ENCODE measurements at regions not wholly inside any gene's neighbourhood (a gene's known extent, or its start where the extent isn't known, plus 50 kb on each side); places are given as distances from the start of the nearest gene placed in this dataset.
A peak's percentile ranks its signal among the peaks of the same experiment; 100 is the strongest.

DNA sequence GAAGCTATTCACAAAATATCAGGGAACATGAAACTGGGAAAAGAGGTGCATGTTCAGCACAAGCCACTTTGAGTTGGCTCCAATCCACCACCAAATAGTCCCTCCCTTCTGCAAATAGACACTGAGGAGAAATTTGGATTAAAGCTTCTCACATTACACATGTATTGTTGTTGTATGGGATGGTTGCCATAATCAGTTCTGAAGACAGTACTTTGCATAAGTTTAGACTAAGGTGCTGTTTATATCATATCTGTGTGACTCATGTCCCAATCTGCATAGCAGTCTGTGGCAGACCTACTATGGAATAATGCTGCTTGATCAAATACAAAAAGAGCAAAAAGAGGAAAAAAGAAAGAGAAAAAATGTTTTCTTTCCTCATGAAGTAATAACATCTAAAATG is 376.7 kb upstream of the DDI1 start:
- ATAC-seq (no peak), DNase-seq (ENCODE audit: low spot score) (no peak)

DNA sequence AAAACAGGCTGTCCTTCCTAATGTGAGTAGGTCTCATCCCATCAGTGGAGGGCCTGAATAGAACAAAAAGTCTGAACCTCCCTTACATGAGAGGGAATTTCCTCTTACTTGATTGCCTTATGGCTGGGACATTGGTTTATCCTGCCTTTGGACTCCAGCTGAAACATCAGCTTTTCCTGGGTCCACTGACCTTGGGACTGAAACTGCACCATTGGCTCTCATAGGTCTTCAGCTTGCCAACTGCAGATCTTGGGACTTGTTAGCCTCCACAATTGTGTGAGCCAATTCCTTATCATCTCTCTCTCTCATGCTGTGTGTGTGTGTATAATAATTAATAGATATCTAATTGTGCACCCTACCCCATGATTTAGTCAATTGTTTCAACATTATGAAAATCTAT is 375.3 kb upstream of the DDI1 start:
- ATAC-seq, result peak; percentile 32
- DNase-seq (ENCODE audit: low spot score), result no peak

DNA sequence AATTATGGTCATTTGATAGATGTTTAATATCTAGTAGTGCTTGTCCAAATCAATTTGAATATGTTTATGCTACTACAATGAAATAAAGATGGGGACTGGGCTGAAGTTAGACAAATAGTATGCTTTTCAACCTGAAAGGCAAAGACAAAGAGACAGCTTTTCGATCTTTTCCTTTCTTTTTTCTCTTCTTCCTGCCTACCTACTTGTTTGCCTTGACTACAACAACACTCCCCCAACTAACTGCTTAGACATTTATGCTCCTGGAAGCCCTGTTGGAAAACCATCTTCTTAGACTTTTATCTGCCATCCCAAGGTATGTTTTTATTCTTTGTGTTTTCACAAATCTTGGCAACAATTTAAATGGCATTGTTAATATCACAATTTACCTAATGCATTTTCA is 374.4 kb upstream of the DDI1 start:
- ATAC-seq (no peak), DNase-seq (ENCODE audit: low spot score) (no peak)

DNA sequence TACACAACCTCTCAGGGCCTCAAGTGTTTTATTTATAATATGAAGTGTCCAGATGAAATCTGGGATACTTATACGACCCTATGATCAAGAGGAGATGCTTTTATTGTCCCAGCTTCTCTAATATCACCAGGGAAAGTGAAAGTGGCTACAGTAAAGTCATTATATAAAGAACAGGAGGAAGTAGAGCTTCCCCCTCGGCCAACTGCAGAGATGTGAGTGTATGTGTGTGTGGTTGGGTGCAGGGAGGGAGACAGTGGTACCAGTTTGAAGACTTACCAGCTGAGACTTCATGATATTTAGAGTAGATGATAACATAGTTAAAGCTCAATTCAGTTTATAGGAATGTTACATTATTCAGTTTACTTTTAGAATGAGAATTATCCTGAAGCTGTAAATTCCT is 373.6 kb upstream of the DDI1 start:
- ATAC-seq (no peak), DNase-seq (ENCODE audit: low spot score) (no peak)

DNA sequence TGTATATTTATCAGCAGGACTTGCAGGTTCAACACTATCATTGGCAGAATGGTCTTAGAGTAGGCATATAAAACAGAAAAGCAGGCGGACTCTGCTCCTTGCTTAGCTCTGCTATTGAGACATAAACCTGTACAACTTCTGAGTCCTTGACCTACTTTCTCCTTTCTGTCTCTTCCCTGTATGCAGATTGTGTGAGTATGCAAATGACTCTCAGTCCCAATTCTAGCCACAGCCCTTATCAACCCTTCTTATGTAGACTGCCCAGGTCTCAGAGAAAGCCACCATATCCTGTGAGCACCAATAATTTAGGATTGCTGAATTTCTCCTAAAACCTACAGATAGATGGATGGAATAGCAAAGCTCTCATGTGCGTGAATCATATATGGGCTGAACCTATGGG is 367.6 kb upstream of the DDI1 start:
- DNase-seq (ENCODE audit: low spot score), result no peak
- no peak for ATAC-seq

DNA sequence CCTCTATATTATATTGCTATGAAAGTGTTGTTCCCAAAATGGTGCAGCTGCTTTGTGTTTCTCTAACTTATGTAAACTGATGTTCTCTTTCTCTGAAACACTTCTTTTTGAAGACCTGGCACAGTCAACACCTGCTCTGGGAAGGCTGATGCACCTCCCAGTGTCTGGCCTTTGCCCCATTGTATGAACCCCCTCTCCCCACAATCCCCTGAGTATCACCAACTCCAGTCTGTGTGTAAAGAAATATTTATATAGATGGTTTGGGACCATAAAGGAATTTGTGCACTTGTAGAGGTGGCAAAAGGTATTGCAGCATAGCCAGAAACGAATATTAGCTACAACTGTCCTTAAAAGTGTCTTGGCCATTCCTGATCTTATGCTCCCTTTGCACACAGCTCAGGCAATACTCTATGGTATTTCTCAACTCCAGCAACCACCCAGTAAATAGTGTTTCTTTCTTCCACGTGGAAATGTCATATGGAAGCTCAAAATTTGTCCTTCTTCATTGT is 365.2 kb upstream of the DDI1 start:
- no peak for ATAC-seq
- no peak for DNase-seq (ENCODE audit: low spot score)

DNA sequence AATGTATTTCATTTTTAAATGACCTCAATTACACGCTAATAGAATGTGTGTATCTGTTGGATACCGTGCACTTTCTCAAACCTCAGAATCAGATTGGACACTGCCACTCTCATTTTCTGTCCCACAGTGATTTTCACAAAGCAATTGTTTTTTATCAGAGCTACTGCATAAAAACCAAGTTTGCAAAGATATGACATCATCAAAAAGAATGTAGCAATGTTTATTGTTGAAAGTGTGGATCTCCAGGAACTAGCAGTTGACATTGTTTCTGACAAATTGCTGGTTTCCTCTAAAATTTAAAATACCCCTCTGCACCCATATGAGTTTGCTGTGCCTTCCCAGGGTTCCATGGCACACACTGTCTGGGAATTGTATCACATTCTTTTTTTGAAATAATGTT is 362.7 kb upstream of the DDI1 start:
- no peak for ATAC-seq

DNA sequence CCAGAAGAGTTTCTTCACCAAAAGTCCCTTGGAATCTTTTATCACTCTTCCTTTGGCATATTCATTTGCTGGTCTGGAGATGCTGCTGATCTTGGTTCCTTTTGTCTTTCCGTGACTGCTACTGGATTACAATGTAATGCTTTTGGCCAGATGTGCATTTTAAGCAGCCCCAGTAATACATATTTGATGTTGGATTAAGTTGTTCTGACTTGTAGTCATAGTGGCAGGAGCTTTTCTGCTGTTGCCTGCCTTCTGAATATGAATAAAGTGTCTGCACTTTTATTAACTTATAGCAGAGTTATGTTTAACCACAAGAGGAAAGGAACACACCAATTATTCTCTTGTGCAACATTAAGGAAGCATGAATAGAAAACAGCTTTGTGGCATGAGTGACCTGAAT is 360.0 kb upstream of the DDI1 start:
- DNase-seq (ENCODE audit: low spot score) (no peak), ATAC-seq (no peak)

More for the DNA sequence above, 362.7 kb upstream of the DDI1 start:
- no peak for DNase-seq (ENCODE audit: low spot score)

DNA sequence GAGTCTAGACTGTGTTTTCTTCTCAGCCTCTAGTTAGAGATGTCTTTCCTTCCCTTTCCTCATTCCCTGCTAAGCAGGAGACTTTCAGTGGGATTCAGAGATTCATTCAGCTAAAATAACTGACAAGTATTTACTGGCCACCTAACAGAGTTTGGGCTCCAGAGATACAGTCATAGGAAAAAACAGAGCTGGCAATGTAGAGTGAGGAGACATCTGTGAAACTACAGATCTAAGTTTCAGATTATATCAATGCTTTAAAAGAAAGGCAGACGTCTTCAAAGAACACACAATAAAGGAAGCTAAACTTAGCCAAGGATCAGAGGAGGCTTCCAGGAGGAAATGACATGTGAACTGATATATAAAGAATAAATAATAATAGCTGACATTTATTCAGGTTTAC is 355.6 kb upstream of the DDI1 start:
- DNase-seq (ENCODE audit: low spot score), result no peak
- no peak for ATAC-seq

DNA sequence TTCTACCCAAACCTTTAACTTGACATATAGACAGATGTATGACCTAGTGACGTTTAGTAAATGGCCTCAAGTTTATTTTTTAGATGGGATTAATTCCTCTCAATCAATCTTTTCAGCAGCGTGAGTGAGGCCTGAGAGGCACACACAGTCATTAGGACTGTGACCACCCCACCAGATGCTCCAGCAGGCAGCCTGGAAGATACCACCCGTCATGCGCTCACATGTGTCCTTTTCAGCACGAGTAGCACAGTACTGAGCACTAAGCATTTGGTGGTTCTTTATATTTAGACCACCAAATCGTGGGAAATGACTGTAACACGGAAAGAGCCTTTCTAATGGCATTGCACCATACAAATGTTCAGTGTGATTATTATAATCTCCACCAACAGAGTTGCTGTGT is 354.6 kb upstream of the DDI1 start:
- ATAC-seq, result no peak

DNA sequence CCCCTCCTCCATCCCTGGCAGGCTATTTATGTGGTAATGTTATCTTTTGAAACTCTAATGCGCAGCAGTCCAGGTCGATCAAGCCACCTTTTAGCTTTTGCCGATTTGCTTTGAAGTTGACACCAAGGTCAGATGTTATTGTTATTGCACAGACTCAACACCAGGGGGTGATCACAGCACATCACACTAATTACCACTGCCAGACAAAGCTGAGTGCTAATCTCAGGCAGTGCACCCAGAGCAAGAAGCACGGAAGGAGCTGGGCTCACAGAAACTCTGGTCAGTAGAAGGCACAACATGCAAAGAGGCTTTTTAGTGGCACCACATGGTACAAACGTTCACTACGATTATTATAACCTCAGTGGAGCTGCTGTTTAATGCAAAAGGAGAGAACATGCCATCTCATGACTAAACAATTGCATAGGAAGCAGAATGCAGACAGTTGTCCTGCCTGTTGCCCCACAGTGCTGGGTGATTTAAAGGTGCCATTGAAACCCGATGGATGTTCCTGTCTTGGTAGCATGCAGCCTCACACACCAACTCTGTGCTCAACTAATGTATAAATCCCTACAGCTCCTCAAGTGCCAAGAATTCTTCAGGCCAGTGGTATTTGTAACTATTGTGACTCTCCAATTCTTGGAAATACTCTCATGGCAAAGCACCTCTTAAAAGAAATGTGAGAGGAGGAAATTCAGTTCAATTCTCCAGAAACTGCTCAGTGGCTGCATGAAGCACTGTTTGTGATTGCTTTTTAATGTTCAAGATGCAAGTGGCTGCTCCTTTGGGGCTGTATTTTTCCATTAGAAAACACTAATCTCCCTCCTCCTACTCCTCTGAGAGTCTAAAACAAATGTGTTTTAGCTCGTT is 353.9 kb upstream of the DDI1 start:
- DNase-seq (ENCODE audit: low spot score) (no peak), ATAC-seq (peak; percentile 89)

More for the DNA sequence above, 354.6 kb upstream of the DDI1 start:
- DNase-seq (ENCODE audit: low spot score), result no peak

DNA sequence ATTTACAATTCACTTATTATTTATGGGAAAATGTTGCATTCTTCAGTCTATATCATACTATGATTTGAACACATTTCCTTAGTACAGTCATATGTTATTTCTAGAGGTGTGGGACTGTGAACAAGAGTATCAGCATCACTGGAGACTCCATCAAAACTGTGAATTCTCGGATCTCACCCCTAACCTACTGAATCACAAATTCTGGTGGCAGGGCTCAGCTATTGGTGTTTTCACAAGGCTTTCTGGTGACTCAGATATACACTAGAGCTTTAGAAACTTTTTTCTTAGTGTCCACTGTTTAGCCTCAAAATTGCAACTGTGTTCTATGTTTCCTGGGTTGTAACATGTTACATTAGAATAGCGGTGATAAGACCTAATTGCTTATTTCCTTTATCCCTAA is 352.9 kb upstream of the DDI1 start:
- DNase-seq (ENCODE audit: low spot score), result no peak
- ATAC-seq, result no peak

DNA sequence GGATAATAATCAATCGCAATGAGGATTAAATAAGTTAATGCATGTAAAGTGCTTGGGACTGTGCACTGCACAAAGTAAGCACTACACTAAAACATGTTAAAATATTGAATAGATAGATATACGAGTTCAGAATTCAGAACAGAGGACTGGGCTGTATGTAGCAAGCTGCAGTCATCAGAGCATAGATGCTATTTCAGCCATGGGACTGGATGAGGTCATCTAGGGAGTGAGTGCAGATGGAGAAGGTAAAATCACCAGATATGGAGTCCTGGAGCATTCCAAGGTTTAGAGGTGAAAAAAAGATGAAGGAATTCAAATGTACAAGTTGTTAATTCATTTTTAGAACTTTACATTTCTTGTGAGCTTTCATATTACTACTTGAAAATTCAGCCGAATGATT is 347.5 kb upstream of the DDI1 start:
- DNase-seq (ENCODE audit: low spot score) (no peak), ATAC-seq (no peak)

DNA sequence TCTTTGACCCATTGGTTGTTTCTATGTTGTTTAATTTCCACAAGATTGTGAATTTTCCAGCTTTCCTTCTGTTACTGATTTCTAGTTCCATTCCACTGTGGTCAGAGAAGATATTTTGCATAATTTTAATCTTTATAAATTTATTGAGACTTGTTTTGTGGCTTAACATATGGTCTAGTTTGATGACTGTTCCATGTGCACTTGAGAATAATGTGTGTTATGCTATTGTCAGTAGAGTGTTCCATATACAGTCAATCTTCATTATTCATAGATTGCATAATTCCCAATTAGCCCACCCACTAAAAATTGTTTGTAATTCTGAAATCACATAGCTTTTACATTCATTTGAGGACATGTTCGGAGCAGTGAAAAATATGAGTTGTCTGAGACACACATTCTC is 346.1 kb upstream of the DDI1 start:
- no peak for DNase-seq (ENCODE audit: low spot score)
- ATAC-seq, result no peak

DNA sequence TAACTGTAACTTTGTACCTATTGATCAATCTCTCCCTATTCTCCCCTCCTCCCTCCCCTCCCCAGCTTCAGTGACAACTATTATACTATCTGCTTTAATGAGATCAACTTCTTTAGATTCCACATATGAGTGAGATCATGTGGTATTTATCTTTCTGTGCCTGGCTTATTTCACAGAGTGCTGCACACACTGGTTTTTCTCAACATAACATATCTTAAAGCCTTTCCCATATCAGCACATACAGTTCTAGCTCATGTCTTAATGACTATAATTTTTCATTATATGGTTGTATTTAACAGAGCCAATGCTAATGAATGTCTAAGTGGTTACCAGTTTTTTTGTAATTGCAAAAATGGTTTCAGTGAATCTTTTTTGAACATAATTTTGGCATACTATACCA is 340.3 kb upstream of the DDI1 start:
- ATAC-seq, result no peak

DNA sequence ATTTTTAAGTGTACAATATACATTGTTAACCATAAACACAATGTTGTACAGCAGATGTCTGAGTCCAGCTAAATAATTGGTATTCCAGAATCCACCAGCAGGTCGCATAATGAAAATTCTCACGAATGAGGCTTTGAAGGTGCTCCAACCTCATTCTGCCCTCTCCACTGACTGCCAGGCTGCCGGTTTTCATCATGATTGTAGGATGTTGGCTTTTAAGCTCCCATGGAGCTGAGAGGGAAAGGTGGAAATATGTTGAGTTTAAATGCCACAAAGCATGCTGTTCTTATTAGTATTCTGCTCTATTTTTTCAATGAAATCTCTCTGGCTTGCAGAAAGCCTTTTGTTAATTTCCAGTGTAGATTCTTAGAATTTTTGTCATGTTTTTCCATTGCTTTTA is 337.2 kb upstream of the DDI1 start:
- DNase-seq (ENCODE audit: low spot score) (no peak), ATAC-seq (no peak)

More for the DNA sequence above, 340.3 kb upstream of the DDI1 start:
- no peak for DNase-seq (ENCODE audit: low spot score)

DNA sequence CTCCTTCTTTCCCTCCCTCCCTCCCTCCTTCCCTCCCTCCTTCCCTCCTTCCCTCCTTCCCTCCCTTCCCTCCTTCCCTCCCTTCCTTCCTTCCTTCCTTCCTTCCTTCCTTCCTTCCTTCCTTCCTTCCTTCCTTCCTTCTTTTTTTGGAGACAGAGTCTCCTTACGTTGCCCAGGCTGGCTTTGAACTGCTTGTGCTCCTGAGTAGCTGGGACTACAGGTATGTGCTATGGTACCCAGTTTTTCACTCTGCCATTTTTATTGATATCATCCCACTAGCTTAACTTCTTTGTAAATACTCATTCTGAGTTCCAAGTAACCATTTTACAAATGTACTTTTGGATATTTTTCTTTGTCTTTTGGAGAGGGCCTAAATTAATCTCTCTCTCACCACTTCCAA is 336.8 kb upstream of the DDI1 start:
- ATAC-seq (no peak), DNase-seq (ENCODE audit: low spot score) (no peak)

DNA sequence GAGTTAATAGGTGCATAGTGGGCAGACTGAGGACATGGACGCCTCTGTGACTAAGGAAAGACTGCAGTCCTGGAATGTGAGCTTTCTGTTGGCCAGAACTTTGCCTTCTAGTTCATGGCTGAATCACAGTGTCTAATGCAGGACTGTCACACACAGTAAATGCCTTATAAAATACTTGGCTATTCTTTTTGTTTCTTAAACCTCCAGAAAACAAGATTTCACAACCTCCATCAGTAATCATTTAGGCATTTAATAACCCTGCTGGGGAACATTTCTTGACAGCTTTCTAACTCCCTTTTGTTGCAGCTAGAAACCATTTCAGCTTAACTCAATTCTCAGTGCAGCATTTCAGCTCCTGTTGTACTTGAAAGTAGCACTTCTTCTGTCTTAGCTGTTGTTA is 335.8 kb upstream of the DDI1 start:
- ATAC-seq (no peak), DNase-seq (ENCODE audit: low spot score) (no peak)

DNA sequence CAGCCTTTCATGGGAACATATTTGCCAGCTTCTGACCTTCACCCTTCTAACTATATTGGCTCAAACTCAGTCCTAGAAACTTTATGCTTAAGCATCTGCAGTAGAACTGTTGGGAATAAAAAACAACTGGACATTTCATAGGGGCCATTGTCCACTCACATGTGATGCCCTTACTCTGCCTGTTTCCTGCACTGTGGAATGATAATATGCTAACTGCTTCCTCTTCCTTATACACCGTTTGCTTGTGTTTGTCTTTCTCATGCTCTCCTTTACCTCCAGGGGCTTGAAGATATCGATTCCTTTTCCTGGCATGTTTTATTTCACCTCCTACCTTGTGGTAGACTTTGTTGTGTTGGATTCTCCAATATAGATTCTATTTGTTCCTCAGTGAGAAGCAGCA is 333.0 kb upstream of the DDI1 start:
- DNase-seq (ENCODE audit: low spot score) (no peak), ATAC-seq (no peak)

DNA sequence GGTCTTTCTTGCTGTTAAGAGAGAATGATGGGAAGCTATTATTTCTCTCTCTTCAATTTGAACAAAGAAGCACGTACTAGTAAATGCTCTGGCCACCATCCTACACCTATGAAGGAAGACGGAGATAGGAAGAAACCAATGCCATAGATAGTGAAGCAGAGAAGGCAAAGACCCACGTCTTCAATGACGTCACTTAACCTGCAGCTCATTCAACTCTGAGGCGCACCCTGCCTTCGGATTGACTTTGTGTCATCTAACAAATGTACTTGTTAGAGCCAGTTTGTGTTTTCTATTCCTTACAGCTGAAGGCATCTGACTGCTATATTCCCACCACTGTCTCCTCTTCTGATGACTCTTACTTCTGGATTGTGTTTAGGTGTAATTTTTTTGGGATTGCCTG is 332.5 kb upstream of the DDI1 start:
- DNase-seq (ENCODE audit: low spot score) (no peak), ATAC-seq (no peak)

DNA sequence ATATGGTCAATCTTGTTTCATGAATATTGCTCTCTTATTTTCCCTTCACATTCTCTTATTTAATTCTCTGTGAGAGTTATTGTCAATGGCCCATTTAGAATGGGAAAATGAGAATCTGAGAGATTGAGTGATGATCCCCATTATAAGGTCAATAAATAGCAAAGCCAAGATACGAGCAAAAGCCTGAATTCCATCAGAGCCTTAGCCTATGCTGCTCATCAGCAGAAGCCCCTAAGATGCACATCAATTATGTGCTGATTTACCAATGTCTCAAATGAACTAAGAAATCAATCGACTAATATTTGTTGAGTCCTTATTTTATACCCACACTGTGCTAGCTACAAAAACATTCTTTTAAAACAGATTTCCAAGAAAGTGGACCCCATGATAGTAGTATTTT is 330.8 kb upstream of the DDI1 start:
- ATAC-seq, result no peak
- DNase-seq (ENCODE audit: low spot score), result no peak

DNA sequence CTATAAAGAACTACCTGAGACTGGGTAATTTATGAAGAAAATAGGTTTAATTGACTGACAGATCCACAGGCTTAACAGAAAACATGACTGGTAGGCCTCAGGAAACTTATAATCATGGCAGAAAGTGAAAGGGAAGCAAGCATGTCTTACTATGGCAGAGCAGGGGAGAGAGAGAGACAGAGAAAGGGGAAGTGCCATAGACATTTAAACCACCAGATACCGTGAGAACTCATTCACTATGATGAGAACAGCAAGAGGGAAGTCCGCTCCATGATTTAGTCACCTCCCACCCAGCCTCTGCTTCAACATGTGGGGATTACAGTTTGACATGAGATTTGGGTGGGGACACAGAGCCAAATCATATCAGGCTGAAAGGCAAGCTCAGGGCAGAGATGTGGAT is 327.1 kb upstream of the DDI1 start:
- ATAC-seq, result no peak
- DNase-seq (ENCODE audit: low spot score), result no peak

DNA sequence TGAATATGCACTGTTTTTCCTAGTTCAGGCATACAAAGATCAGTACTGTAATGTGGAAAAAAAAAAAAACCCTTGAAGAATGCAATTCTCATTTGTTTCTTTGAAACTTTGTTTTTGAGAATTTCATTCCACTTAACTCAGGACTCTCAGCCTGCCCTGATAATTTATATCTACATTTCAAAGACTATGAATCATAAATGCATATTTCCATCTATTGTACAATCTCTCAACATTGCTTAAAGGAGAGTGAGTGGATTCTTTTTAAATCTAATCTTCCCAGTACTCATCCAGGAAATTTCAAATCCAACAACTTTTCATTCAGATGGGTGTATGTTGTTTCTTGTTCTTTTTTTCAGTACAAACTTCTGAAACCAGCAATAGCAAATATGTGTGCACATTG is 322.2 kb upstream of the DDI1 start:
- DNase-seq (ENCODE audit: low spot score), result no peak
- ATAC-seq, result no peak

All from left lobe of liver (tissue), 2 donors.